HEK293 (cell line): ENCODE measurements at regions not wholly inside any gene's neighbourhood (a gene's known extent, or its start where the extent isn't known, plus 50 kb on each side); places are given as distances from the start of the nearest gene placed in this dataset.

Experiments used
- CTCF ChIA-PET: fragments of 350-600 bp; formaldehyde crosslinking; extraction: SDS; loops from one replicate; lab custom pipeline; 2021; ENCODE audit warnings: antibody characterized with exemption; lab: Yijun Ruan, JAX
- POLR2A ChIA-PET: fragments of 300-600 bp; formaldehyde crosslinking; extraction: SDS; loops from one replicate; lab custom pipeline; 2020; ENCODE audit warnings: antibody characterized with exemption, inconsistent platforms; lab: Yijun Ruan, JAX
- H3K27ac ChIP-seq: fragments of 200-500 bp; sonication (Bioruptor generic); 2 replicates; pipeline ENCODE4 v1.5.1; 2014; ENCODE audit warnings: low read depth, low read length, control low read depth, inconsistent platforms; ENCODE audit errors: extremely low read depth
- H3K36me3 ChIP-seq, 2 experiments: fragments of 200-500 bp in 1 of 2; sonication (Bioruptor generic) in 1 of 2; 1 replicate in 1 of 2; 2 replicates in 1 of 2; pipeline ENCODE4 v1.5.1; 2014 to 2017; ENCODE audit warnings: inconsistent platforms in 2 of 2, low read length in 2 of 2; ENCODE audit not compliant: control insufficient read depth in 2 of 2, insufficient read depth in 1 of 2
- H3K4me1 ChIP-seq: fragments of 200-500 bp; sonication (Bioruptor generic); 2 replicates; pipeline ENCODE4 v1.5.1; 2014; ENCODE audit warnings: mild to moderate bottlenecking, low read length, inconsistent platforms; ENCODE audit not compliant: control insufficient read depth, insufficient read depth
- H3K4me3 ChIP-seq: 2 replicates; pipeline ENCODE4 v1.5.1; 2011; ENCODE audit warnings: low read depth, mild to moderate bottlenecking, control low read depth, low read length, moderate library complexity
- H3K9me3 ChIP-seq: fragments of 200-500 bp; sonication (Bioruptor generic); 2 replicates; pipeline ENCODE4 v1.5.1; 2014; ENCODE audit warnings: low read depth, low read length, inconsistent platforms; ENCODE audit not compliant: control insufficient read depth, insufficient read depth
- BCL11A ChIP-seq: fragments of 450-650 bp; formaldehyde crosslinking; IDR thresholded peaks from 2 replicates; pipeline ENCODE4 v1.5.1; 2016; ENCODE audit warnings: low read depth, missing biosample characterization, missing genetic modification characterization
- EGR2 ChIP-seq: fragments of 450-650 bp; formaldehyde crosslinking; IDR thresholded peaks from 2 replicates; pipeline ENCODE4 v1.5.1; 2016; ENCODE audit warnings: low read depth, missing biosample characterization, missing genetic modification characterization
- HOXA7 ChIP-seq: sonication (generic); formaldehyde crosslinking; IDR thresholded peaks from 2 replicates; pipeline ENCODE4 v1.8.1; 2022; ENCODE audit warnings: missing genetic modification reagents, borderline replicate concordance
- KLF8 ChIP-seq: fragments of 450-650 bp; formaldehyde crosslinking; IDR thresholded peaks from 2 replicates; pipeline ENCODE4 v1.5.1; 2016; ENCODE audit warnings: missing biosample characterization, missing genetic modification characterization
- SCRT2 ChIP-seq: fragments of 450-650 bp; formaldehyde crosslinking; IDR thresholded peaks from 2 replicates; pipeline ENCODE4 v1.5.1; 2016; ENCODE audit warnings: missing biosample characterization, missing genetic modification characterization
- SETDB1 ChIP-seq: IDR thresholded peaks from one replicate; pipeline ENCODE4 v1.6.1; 2017; ENCODE audit warnings: mild to moderate bottlenecking, low read length, moderate library complexity, mixed read lengths; ENCODE audit not compliant: insufficient read length
- SP7 ChIP-seq: fragments of 450-650 bp; formaldehyde crosslinking; IDR thresholded peaks from 2 replicates; pipeline ENCODE4 v1.5.1; 2016; ENCODE audit warnings: missing biosample characterization, missing genetic modification characterization
- ZFP41 ChIP-seq: fragments of 450-650 bp; formaldehyde crosslinking; IDR thresholded peaks from 2 replicates; pipeline ENCODE4 v1.5.1; 2016; ENCODE audit warnings: missing biosample characterization, missing genetic modification characterization, borderline replicate concordance
- ZNF10 ChIP-seq: fragments of 450-650 bp; formaldehyde crosslinking; IDR thresholded peaks from 2 replicates; pipeline ENCODE4 v1.5.1; 2017; ENCODE audit warnings: missing biosample characterization, missing genetic modification characterization
- ZNF132 ChIP-seq: fragments of 450-650 bp; formaldehyde crosslinking; IDR thresholded peaks from 2 replicates; pipeline ENCODE4 v1.5.1; 2017; ENCODE audit warnings: missing biosample characterization, missing genetic modification characterization, borderline replicate concordance
- ZNF184 ChIP-seq: fragments of 450-650 bp; IDR thresholded peaks from 2 replicates; pipeline ENCODE4 v1.5.1; 2018; ENCODE audit warnings: missing biosample characterization, mild to moderate bottlenecking, missing genetic modification characterization
- ZNF23 ChIP-seq: fragments of 450-650 bp; formaldehyde crosslinking; IDR thresholded peaks from 2 replicates; pipeline ENCODE4 v1.5.1; 2016; ENCODE audit warnings: missing biosample characterization, missing genetic modification characterization, borderline replicate concordance
- ZNF24 ChIP-seq: fragments of 450-650 bp; formaldehyde crosslinking; IDR thresholded peaks from 2 replicates; pipeline ENCODE4 v1.5.1; 2016; ENCODE audit warnings: missing biosample characterization, missing genetic modification characterization
- ZNF335 ChIP-seq: fragments of 450-650 bp; formaldehyde crosslinking; conservative IDR thresholded peaks from 2 replicates; pipeline ENCODE4 v1.5.1; 2016; ENCODE audit warnings: missing biosample characterization, missing genetic modification characterization
- ZNF354C ChIP-seq: fragments of 450-650 bp; formaldehyde crosslinking; IDR thresholded peaks from 2 replicates; pipeline ENCODE4 v1.5.1; 2016; ENCODE audit warnings: missing biosample characterization, missing genetic modification characterization, low read depth, borderline replicate concordance
- ZNF37A ChIP-seq: fragments of 450-650 bp; IDR thresholded peaks from 2 replicates; pipeline ENCODE4 v1.5.1; 2018; ENCODE audit warnings: missing biosample characterization, missing genetic modification characterization
- ZNF426 ChIP-seq: fragments of 450-650 bp; formaldehyde crosslinking; IDR thresholded peaks from 2 replicates; pipeline ENCODE4 v1.5.1; 2017; ENCODE audit warnings: missing biosample characterization, missing genetic modification characterization, mild to moderate bottlenecking, inconsistent platforms, moderate library complexity
- ZNF529 ChIP-seq: fragments of 450-650 bp; formaldehyde crosslinking; IDR thresholded peaks from 2 replicates; pipeline ENCODE4 v1.5.1; 2017; ENCODE audit warnings: missing genetic modification characterization, missing biosample characterization; ENCODE audit not compliant: insufficient replicate concordance
- ZNF585B ChIP-seq: fragments of 450-650 bp; formaldehyde crosslinking; IDR thresholded peaks from 2 replicates; pipeline ENCODE4 v1.5.1; 2016; ENCODE audit warnings: missing biosample characterization, missing genetic modification characterization
- ZNF596 ChIP-seq: fragments of 450-650 bp; IDR thresholded peaks from 2 replicates; pipeline ENCODE4 v1.5.0; 2018; ENCODE audit warnings: missing biosample characterization, mild to moderate bottlenecking, missing genetic modification characterization, moderate library complexity
- ZNF624 ChIP-seq: fragments of 450-650 bp; formaldehyde crosslinking; IDR thresholded peaks from 2 replicates; pipeline ENCODE4 v1.5.1; 2017; ENCODE audit warnings: missing biosample characterization, missing genetic modification characterization
- ZNF837 ChIP-seq: fragments of 450-650 bp; formaldehyde crosslinking; IDR thresholded peaks from 2 replicates; pipeline ENCODE4 v1.5.1; 2016; ENCODE audit warnings: missing biosample characterization, missing genetic modification characterization
- ZSCAN30 ChIP-seq: fragments of 450-650 bp; IDR thresholded peaks from 2 replicates; pipeline ENCODE4 v1.5.1; 2018; ENCODE audit warnings: missing biosample characterization, mild to moderate bottlenecking, missing genetic modification characterization, moderate library complexity
- TF ChIP-seq, protein P1 (sequence below): fragments of 450-650 bp; formaldehyde crosslinking; IDR thresholded peaks from 2 replicates; pipeline ENCODE4 v1.5.1; 2016; ENCODE audit warnings: missing biosample characterization, missing genetic modification characterization
- TF ChIP-seq, protein P2 (sequence below): fragments of 450-650 bp; formaldehyde crosslinking; conservative IDR thresholded peaks from 2 replicates; pipeline ENCODE4 v1.5.1; 2016; ENCODE audit warnings: low read depth, missing biosample characterization, missing genetic modification characterization
- TF ChIP-seq, protein P3 (sequence below): fragments of 450-650 bp; formaldehyde crosslinking; IDR thresholded peaks from 2 replicates; pipeline ENCODE4 v1.5.1; 2016; ENCODE audit warnings: missing biosample characterization, missing genetic modification characterization
- TF ChIP-seq, protein P4 (sequence below): fragments of 450-650 bp; formaldehyde crosslinking; IDR thresholded peaks from 2 replicates; pipeline ENCODE4 v1.5.1; 2016; ENCODE audit warnings: missing biosample characterization, missing genetic modification characterization
- TF ChIP-seq, protein P5 (sequence below): fragments of 450-650 bp; formaldehyde crosslinking; IDR thresholded peaks from 2 replicates; pipeline ENCODE4 v1.5.1; 2017; ENCODE audit warnings: missing biosample characterization, missing genetic modification characterization

DNA sequence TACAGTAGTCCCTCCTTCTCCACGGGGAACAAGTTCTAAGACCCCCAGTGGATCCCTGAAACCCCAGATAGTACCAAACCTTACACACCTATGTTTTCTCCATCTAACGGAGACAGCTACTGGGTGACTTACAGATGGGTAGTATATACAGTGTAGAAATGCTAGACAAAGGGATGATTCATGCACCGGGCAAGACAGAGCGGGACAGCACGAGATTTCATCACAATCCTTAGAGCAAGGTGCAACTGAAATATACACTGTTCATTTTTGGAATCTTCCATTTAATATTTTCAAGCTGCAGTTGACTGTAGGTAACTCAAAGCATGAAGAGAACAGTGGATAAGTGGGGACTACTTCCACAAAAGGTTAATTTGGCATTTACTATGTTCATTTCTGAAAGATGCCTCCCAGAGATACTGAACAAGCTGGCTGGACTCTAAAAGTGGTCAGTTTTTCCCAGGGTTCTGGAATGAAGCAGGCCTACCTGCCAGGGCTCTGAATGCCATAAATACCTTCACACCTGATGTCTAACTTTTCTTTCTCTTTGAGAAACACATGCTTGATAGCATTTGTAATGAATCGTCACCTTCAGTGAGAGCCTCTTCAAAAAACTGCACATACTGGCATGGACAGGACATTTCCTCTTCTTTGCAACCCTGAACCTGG lies 127.7 kb upstream of the FOXN3 start:
- TF ChIP-seq ZNF624 = no peak
- no peak for TF ChIP-seq ZNF585B (tag by site-specific recombination)
- TF ChIP-seq BCL11A (tag by site-specific recombination) = no peak
- no peak for TF ChIP-seq ZNF426
- no peak for TF ChIP-seq ZNF335 (tag by site-specific recombination)
- TF ChIP-seq SETDB1 = no peak
- no peak for TF ChIP-seq ZNF24 (tag by site-specific recombination)
- TF ChIP-seq, protein P1, sequence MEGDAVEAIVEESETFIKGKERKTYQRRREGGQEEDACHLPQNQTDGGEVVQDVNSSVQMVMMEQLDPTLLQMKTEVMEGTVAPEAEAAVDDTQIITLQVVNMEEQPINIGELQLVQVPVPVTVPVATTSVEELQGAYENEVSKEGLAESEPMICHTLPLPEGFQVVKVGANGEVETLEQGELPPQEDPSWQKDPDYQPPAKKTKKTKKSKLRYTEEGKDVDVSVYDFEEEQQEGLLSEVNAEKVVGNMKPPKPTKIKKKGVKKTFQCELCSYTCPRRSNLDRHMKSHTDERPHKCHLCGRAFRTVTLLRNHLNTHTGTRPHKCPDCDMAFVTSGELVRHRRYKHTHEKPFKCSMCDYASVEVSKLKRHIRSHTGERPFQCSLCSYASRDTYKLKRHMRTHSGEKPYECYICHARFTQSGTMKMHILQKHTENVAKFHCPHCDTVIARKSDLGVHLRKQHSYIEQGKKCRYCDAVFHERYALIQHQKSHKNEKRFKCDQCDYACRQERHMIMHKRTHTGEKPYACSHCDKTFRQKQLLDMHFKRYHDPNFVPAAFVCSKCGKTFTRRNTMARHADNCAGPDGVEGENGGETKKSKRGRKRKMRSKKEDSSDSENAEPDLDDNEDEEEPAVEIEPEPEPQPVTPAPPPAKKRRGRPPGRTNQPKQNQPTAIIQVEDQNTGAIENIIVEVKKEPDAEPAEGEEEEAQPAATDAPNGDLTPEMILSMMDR (tag by site-specific recombination) = no peak
- TF ChIP-seq ZNF23 (tag by site-specific recombination) = no peak
- TF ChIP-seq, protein P2, sequence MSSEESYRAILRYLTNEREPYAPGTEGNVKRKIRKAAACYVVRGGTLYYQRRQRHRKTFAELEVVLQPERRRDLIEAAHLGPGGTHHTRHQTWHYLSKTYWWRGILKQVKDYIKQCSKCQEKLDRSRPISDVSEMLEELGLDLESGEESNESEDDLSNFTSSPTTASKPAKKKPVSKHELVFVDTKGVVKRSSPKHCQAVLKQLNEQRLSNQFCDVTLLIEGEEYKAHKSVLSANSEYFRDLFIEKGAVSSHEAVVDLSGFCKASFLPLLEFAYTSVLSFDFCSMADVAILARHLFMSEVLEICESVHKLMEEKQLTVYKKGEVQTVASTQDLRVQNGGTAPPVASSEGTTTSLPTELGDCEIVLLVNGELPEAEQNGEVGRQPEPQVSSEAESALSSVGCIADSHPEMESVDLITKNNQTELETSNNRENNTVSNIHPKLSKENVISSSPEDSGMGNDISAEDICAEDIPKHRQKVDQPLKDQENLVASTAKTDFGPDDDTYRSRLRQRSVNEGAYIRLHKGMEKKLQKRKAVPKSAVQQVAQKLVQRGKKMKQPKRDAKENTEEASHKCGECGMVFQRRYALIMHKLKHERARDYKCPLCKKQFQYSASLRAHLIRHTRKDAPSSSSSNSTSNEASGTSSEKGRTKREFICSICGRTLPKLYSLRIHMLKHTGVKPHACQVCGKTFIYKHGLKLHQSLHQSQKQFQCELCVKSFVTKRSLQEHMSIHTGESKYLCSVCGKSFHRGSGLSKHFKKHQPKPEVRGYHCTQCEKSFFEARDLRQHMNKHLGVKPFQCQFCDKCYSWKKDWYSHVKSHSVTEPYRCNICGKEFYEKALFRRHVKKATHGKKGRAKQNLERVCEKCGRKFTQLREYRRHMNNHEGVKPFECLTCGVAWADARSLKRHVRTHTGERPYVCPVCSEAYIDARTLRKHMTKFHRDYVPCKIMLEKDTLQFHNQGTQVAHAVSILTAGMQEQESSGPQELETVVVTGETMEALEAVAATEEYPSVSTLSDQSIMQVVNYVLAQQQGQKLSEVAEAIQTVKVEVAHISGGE (tag by site-specific recombination) = no peak
- no peak for TF ChIP-seq ZNF184 (tag by site-specific recombination)
- TF ChIP-seq, protein P3, sequence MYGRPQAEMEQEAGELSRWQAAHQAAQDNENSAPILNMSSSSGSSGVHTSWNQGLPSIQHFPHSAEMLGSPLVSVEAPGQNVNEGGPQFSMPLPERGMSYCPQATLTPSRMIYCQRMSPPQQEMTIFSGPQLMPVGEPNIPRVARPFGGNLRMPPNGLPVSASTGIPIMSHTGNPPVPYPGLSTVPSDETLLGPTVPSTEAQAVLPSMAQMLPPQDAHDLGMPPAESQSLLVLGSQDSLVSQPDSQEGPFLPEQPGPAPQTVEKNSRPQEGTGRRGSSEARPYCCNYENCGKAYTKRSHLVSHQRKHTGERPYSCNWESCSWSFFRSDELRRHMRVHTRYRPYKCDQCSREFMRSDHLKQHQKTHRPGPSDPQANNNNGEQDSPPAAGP (tag by site-specific recombination) = no peak
- no peak for TF ChIP-seq ZNF596 (tag by site-specific recombination)
- no peak for TF ChIP-seq ZNF132 (tag by site-specific recombination)
- no peak for TF ChIP-seq SCRT2 (tag by site-specific recombination)
- TF ChIP-seq ZNF837 = no peak
- no peak for TF ChIP-seq ZNF354C (tag by site-specific recombination)
- TF ChIP-seq KLF8 = no peak
- TF ChIP-seq EGR2 (tag by site-specific recombination) = no peak
- TF ChIP-seq HOXA7 (CRISPR knock-in tag) = no peak
- ChIA-PET POLR2A (interaction anchor here (0.5 kb wide), 1 partner anchor 20 kb away, joined by 3 read pairs; no protein-coding TSS in a partner anchor), CTCF (no interaction called here)
- H3K9me3 ChIP-seq = no peaks in the 10 kb centered on the region
- H3K27ac ChIP-seq = no peak overlapping the region
- H3K4me3 ChIP-seq = no peak overlapping the region
- peaks cover 12% of the 10 kb centered on the region for H3K4me1 ChIP-seq
- no peaks in the 10 kb centered on the region for H3K36me3 ChIP-seq

DNA sequence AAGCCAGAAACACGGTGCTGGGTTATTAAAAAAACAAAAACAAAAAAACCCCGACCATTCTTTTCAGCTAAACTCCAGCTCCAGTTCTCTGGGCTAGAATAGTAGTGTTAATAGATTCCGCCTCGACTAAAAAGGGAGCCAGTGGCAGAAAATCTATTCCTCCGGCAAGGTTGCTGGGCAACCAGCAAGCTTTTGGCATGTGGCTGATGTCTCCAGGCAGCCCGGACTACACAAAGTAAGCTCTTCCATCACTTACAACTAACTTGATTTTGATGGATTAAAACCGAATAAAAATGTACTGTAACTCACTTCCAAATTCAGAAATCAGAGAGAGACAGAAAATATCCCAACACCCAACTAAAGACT lies 126.4 kb upstream of the FOXN3 start:
- Histone ChIP-seq H3K9me3 (no peaks in the 10 kb centered on the region), H3K36me3 (no peaks in the 10 kb centered on the region), H3K4me3 (no peak overlapping the region), H3K4me1 (peaks cover 12% of the 10 kb centered on the region), H3K27ac (no peak overlapping the region)
- ChIA-PET CTCF (interaction anchor here (0.6 kb wide), 2 partner anchors 130 to 433 kb away, joined by 3 to 4 read pairs; no protein-coding TSS in a partner anchor), POLR2A (no interaction called here)
- TF ChIP-seq, protein P4, sequence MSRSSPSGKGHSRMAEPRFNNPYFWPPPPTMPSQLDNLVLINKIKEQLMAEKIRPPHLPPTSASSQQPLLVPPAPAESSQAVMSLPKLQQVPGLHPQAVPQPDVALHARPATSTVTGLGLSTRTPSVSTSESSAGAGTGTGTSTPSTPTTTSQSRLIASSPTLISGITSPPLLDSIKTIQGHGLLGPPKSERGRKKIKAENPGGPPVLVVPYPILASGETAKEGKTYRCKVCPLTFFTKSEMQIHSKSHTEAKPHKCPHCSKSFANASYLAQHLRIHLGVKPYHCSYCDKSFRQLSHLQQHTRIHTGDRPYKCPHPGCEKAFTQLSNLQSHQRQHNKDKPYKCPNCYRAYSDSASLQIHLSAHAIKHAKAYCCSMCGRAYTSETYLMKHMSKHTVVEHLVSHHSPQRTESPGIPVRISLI (tag by site-specific recombination) = no peak
- no peak for TF ChIP-seq ZNF10 (tag by site-specific recombination)
- TF ChIP-seq SP7 = no peak
- TF ChIP-seq ZNF37A (tag by site-specific recombination) = no peak
- TF ChIP-seq, protein P5, sequence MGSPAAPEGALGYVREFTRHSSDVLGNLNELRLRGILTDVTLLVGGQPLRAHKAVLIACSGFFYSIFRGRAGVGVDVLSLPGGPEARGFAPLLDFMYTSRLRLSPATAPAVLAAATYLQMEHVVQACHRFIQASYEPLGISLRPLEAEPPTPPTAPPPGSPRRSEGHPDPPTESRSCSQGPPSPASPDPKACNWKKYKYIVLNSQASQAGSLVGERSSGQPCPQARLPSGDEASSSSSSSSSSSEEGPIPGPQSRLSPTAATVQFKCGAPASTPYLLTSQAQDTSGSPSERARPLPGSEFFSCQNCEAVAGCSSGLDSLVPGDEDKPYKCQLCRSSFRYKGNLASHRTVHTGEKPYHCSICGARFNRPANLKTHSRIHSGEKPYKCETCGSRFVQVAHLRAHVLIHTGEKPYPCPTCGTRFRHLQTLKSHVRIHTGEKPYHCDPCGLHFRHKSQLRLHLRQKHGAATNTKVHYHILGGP (tag by site-specific recombination) = no peak
- TF ChIP-seq ZNF596 (tag by site-specific recombination) = no peak
- TF ChIP-seq ZFP41 (tag by site-specific recombination) = no peak
- TF ChIP-seq ZSCAN30 = no peak
- TF ChIP-seq ZNF529 = no peak
